Dedifferentiated amniotic fluid mesenchymal stem cell (primary cell): ENCODE measurements at regions not wholly inside any gene's neighbourhood (a gene's known extent, or its start where the extent isn't known, plus 50 kb on each side); places are given as distances from the start of the nearest gene placed in this dataset.
"Not testable (repeated sequence)": the region's sequence is repeated elsewhere in the genome, so short reads cannot be mapped to it uniquely, and the experiment has no call there.

Experiments
- DNase-seq: peaks from one replicate; pipeline ENCODE4 v3.0.0-alpha.2; 2016; ENCODE audit errors: extremely low spot score

DNA sequence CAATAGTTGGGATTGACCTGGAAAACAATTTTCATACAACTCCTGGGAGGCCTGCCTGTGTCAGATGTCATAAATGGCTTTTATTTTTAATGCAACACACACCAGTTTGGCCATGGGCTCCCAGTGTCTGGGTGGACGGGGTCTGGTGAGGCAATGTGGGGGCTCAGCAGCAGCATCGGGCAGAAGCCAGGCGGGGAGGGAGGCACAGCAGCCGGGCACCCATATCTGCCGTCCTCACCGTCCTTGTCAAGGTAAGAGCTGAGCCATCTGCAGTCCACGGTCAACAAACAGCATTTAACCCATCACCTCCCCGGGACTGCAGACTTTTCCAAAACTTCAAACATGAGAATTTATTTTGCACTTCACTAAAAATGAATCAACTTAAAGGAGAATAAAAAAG is 154.0 kb upstream of the ZNF469 start:
- DNase-seq: not testable (repeated sequence)

DNA sequence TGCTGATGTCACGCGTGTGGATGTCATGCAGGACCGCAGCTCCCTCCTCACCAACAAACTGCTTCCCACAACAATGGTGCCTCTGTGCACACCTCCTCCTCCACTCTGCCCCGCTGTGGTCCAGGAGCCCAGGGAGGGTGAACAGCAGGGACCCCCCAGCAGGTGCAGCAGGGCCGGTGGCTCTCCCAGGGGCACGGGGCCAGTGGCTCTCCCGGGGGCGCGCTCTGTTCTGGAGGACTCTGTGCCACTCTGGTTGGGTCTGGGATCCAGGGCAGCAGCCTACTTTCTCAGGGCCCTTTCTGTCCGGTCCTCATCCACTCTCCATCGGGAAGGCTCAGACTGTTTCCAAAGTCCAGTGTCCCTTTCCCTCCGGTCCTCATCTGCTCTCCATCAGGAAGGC is 153.0 kb upstream of the ZNF469 start:
- not testable (repeated sequence) for DNase-seq

GRCh38 chr16:88230276-88230966 is 152.3 kb upstream of the ZNF469 start:
- not testable (repeated sequence) for DNase-seq

DNA sequence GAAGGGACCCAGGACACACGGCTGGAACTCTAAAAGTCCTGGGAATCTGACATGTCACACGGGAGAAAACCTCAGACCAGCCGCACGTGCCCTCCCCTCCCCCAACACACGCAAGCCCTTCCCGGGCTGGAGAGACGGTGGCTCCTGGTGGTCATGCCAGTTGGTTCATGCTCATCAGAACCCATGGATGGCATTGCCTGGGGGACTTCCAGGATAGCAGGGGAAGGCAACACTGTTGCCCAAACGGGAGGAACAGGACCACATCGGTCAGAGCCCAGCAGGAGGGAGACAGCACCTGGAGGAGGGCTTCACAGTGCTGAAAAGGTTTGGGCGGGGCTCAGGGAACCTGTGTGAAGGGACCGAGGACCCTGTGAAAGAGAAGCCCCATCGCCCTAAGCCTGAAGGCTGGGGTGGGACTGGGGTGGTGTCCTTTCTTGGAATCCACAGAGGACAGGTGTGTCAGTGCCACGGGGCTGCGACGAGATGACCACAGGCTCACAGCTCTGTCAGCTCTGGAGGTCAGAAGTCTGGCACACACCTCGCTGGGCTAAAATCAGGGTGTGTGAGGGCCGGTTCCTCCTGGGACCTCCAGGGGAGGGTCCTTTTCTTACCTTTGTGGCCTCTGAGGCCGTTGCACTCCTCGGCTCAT is 151.7 kb upstream of the ZNF469 start:
- DNase-seq: not testable (repeated sequence)

GRCh38 chr16:88231839-88232238 is 150.9 kb upstream of the ZNF469 start:
- DNase-seq: not testable (repeated sequence)

GRCh38 chr16:88232401-88233258 is 150.1 kb upstream of the ZNF469 start:
- DNase-seq: not testable (repeated sequence)

DNA sequence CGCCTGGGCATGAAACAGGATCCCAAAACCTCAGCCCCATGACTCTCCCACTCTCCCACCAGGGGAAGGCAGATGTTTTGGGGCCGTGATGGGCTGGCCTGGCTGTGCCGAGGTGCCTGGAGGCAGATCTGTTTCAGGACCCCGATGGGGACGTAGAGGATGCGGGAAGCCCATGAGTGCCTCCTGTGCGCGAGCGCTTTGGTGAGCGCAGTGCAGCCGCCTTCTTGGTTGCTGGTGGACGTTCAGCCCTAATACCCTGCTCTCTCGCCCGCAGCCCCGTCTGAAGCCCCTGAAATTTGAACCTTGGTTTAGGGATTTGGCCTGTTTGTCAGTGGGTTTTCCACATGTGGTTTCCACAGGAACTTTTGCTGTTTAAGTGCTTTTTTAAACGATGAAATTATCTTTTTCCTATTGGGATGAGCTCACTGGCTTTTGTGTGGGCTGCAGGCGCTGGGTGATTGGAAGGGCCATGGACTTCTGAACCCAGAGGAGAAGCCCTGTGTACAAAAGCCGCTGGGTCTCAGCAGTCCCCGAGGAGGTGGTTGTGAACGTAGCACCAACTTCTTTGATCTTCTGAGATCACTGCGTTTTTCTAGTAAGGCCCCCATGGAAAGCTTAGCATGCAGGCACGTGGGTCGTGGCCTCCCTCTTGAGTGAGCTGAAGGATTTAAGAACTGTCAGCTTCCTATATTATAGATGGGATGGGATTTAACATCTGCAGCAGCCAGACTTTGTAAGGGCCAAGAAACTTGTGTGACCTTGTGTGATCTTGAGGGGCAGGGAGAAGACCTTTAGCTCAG is 148.9 kb upstream of the ZNF469 start:
- DNase-seq: not testable (repeated sequence)

DNA sequence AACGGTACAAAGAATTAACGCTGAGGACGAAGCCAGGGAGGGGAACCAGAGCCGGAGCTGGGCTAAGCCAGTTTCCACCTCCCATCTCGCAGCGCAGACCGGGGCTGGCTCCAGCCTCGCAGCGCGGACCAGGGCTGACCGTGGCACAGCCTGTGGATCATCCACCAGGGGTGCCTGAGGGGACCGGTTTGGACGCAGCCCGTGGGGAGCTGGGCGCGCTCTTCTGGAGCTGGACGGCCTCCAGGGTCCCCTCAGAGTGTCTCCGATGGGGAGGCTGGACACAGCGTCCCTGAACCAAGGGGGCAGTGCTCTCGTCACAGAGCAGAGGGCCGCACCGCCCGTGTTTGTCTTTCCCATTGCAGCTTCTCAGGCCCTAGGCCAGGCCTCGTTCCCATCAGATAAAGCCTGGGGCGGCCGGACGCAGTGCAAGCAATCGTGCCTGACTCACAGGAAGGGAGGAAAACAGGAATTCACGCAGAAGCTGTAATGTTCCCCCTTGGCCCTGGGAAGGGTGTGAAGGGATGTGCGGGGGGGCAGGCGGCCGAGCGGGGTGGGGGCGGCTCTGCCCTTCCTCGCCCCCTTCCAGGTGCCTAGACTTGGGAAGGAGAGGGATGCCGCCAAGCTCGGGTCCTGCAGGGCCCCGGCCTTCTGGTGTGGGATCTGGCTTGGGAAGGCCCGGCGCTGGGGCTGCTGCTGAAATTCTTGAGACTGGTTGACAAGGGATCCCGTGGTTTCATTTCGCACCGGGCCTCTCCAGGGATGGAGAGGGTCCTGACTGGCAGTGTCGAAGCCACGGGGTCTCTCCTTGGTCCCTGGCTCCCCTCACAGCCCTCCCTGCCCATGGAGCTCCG is 148.1 kb upstream of the ZNF469 start:
- not testable (repeated sequence) for DNase-seq

GRCh38 chr16:88235691-88236090 is 147.1 kb upstream of the ZNF469 start:
- DNase-seq: not testable (repeated sequence)

DNA sequence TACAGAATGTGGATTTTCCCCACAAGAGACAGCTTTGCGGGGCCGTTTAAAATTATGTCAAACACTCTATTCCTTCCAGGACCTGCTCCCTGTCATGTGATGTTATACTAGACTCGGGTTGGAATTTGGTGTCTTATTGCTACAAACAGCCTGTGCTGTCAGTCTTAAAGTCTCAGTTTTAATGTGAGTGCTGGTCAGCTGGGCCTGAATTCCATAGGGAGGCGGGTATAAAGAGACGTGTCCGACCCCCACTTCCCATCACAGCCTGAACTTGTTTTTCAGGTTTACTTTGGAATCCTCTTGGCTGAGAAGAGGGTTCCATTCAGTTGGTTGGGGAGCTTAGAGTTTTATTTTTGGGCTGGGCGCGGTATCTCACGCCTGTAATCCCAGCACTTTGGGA is 146.5 kb upstream of the ZNF469 start:
- not testable (repeated sequence) for DNase-seq

- DNase-seq: not testable (repeated sequence)
These were observed 145.4 kb upstream of the ZNF469 start for GRCh38 chr16:88237314-88237713.

DNA sequence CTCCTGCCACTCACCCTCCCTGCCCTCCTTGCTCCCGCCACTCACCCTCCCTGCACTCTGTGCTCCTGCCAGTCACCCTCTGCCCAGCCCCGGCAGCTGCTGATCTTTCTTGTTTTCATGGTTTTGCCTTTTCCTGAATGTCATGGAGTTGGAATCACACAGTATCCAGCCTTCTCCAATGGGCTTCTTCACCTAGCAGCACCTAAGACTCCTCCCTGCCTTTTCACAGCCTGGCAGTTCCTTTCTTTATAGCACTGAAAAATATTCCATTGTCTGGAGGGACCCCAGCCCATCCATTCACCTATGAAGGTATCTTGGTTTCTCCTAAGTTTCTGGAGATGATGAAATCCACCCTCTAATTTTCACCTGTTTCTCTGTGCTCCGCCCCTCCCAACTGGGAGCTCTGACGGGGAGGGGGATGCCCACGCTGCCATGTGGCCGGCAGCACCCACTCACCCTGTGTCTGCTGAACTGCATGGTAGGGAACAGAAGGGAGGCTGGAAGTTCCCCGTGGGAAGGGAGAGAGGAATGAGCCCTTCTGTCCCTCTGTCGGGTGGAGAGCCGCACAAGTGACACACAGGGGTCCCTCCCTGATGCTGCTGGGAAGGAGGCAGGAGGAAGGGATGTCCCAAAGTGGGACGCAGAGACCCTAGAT is 144.9 kb upstream of the ZNF469 start:
- not testable (repeated sequence) for DNase-seq

GRCh38 chr16:88238732-88239274 is 144.0 kb upstream of the ZNF469 start:
- peak; percentile 90 for DNase-seq

DNA sequence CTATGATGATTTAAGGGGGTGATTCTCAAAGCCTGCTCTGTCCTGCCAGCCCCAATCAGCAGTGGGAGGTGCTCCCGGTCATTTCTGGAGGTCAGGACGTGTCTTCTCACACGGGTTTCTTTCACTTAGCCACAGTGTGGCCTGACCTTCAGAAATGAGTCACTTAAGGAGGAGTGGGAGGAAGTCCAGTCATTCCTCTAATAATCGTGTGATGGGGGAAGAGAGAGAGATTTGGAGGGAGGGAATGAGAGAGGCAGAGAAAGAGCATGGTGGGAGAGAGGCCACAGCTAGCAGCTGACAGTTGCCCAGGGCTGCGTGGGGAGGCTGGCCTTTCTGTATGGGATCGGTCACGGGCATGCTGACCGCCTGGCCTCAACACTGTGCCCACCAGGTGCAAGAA is 142.6 kb upstream of the ZNF469 start:
- peak; percentile 34 for DNase-seq

GRCh38 chr16:88240776-88241175 is 142.0 kb upstream of the ZNF469 start:
- DNase-seq: not testable (repeated sequence)

GRCh38 chr16:88241404-88242311 is 141.1 kb upstream of the ZNF469 start:
- not testable (repeated sequence) for DNase-seq

- DNase-seq: peak; percentile 30
These were observed 140.2 kb upstream of the ZNF469 start for GRCh38 chr16:88242312-88243295.
